GM18499 (cell line): ENCODE measurements at regions not wholly inside any gene's neighbourhood (a gene's known extent, or its start where the extent isn't known, plus 50 kb on each side); places are given as distances from the start of the nearest gene placed in this dataset.
"Not testable (repeated sequence)": the region's sequence is repeated elsewhere in the genome, so short reads cannot be mapped to it uniquely, and the experiment has no call there.

Experiments
- ATAC-seq: cut with Tn5 transposase; IDR thresholded peaks from one replicate; pipeline ENCODE4 v1.9.1; 2021; ENCODE audit warnings: moderate number of reproducible peaks; ENCODE audit not compliant: insufficient read depth, unreplicated experiment

- no peak for ATAC-seq
These were observed 157.3 kb upstream of the BET1 start for GRCh38 chr7:94161476-94161875.

GRCh38 chr7:94169682-94170081, 165.5 kb upstream of the BET1 start:
- no peak for ATAC-seq

GRCh38 chr7:94170836-94171235, 166.7 kb upstream of the BET1 start:
- ATAC-seq, result peak; percentile 94

- no peak for ATAC-seq
These were observed 169.3 kb upstream of the BET1 start for GRCh38 chr7:94173436-94173835.

GRCh38 chr7:94174375-94174774, 170.2 kb upstream of the BET1 start:
- no peak for ATAC-seq

- ATAC-seq, result no peak
These were observed 170.8 kb upstream of the BET1 start for GRCh38 chr7:94174956-94175355.

GRCh38 chr7:94176694-94177200, 172.6 kb upstream of the BET1 start:
- no peak for ATAC-seq

- no peak for ATAC-seq
These were observed 173.3 kb upstream of the BET1 start for GRCh38 chr7:94177441-94177840.

GRCh38 chr7:94178230-94178629, 174.1 kb upstream of the BET1 start:
- ATAC-seq, result peak; percentile 84

- ATAC-seq, result no peak
These were observed 175.3 kb upstream of the BET1 start for GRCh38 chr7:94179466-94179865.

GRCh38 chr7:94182066-94182465, 177.9 kb upstream of the BET1 start:
- ATAC-seq, result no peak

GRCh38 chr7:94182721-94183120, 178.6 kb upstream of the BET1 start:
- ATAC-seq, result no peak

GRCh38 chr7:94183289-94183749, 179.2 kb upstream of the BET1 start:
- no peak for ATAC-seq

GRCh38 chr7:94183891-94184290, 179.7 kb upstream of the BET1 start:
- ATAC-seq, result no peak

- no peak for ATAC-seq
These were observed 184.2 kb upstream of the BET1 start for GRCh38 chr7:94188350-94188749.

- no peak for ATAC-seq
These were observed 186.5 kb upstream of the BET1 start for GRCh38 chr7:94190599-94191061.

- not testable (repeated sequence) for ATAC-seq
These were observed 190.3 kb upstream of the BET1 start for GRCh38 chr7:94194426-94194825.

- ATAC-seq, result no peak
These were observed 191.0 kb upstream of the BET1 start for GRCh38 chr7:94195201-94195600.

GRCh38 chr7:94195813-94196212, 191.7 kb upstream of the BET1 start:
- no peak for ATAC-seq

- ATAC-seq, result no peak
These were observed 189.2 kb upstream of the COL1A2 start for GRCh38 chr7:94205529-94205928.

- ATAC-seq, result no peak
These were observed 188.4 kb upstream of the COL1A2 start for GRCh38 chr7:94206295-94206694.

GRCh38 chr7:94212160-94212559, 182.5 kb upstream of the COL1A2 start:
- no peak for ATAC-seq
